ENCODE measurements at regions not wholly inside any gene's neighbourhood (a gene's known extent, or its start where the extent isn't known, plus 50 kb on each side); places are given as distances from the start of the nearest gene placed in this dataset.

DNA sequence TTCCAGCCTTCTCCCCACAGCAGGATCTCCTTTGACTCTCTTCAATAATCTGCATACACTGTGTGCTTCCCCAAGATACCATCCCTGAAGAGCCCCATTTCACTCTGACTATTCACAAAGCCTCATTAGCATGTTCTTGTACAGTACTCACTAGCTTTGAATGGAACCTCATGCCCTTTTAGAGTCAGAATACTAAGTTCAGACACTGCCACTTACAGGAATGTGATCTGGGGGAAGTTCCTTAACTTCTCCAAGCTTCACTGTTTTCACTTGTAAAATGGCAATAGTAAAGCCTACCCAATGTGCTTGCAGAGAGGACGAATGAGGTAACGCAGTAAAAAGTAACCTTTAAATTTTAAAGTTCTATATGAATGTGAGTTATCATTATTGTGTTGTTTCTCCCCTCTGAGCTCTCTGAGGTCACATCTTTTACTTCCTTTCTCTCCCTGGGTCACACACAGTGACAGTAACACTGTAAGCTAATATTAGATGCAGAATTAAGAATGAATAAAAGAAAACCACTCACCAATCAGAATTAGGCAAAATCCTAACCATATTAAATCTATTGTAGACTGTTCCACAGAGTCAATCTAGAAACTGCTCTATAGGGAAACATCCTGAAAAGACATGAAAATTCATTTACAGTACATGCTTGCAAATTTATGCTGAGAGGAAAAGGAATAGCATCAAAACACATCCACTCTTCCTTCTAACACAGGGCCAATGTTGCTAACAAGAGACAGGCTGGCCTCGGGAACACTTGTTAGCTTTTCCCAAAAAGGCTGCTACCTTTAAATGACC, 64.2 kb upstream of the IL6 start:
- DNase-seq (ENCODE audit: low spot score in 2 of 2): no peak
- TF ChIP-seq, protein P1, sequence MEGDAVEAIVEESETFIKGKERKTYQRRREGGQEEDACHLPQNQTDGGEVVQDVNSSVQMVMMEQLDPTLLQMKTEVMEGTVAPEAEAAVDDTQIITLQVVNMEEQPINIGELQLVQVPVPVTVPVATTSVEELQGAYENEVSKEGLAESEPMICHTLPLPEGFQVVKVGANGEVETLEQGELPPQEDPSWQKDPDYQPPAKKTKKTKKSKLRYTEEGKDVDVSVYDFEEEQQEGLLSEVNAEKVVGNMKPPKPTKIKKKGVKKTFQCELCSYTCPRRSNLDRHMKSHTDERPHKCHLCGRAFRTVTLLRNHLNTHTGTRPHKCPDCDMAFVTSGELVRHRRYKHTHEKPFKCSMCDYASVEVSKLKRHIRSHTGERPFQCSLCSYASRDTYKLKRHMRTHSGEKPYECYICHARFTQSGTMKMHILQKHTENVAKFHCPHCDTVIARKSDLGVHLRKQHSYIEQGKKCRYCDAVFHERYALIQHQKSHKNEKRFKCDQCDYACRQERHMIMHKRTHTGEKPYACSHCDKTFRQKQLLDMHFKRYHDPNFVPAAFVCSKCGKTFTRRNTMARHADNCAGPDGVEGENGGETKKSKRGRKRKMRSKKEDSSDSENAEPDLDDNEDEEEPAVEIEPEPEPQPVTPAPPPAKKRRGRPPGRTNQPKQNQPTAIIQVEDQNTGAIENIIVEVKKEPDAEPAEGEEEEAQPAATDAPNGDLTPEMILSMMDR (IDR thresholded peaks at IDR 0.05): no peak
- no peaks in the 10 kb centered on the region for H3K36me3 ChIP-seq

DNA sequence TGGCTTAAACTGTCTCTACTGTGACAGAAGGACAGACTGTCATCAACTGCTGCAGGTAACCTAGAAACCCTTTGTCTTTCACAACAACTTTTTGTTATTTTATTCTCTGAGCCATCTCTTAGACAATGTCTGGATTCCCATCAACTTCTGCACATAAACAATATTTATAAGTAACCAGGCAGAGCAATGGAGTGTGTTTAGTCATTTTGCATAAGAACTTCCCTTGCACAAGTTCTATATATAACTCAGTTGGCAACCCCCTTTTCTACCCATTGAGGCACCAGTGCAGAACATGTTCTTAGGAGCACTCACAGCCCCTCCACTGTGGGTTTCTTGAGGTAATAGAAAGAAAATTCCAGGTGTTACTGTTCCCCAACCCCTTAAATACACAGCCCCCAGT, 65.0 kb upstream of the IL6 start:
- intact Hi-C loops (cut with DNase I): no loop called here
- Histone ChIP-seq H3K27ac (no peak overlapping the region), H3K4me1 (no peaks in the 10 kb centered on the region), H3K9me3 (no peaks in the 10 kb centered on the region), H3K36me3 (no peaks in the 10 kb centered on the region), H3K4me3 (no peak overlapping the region), H3K27me3 (no peaks in the 10 kb centered on the region)
- no peak for DNase-seq (ENCODE audit: low spot score in 2 of 2)
- TF ChIP-seq, protein P1 (IDR thresholded peaks at IDR 0.05): no peak

More for the DNA sequence above, 64.2 kb upstream of the IL6 start:
- H3K27ac ChIP-seq: no peak overlapping the region
- H3K4me3 ChIP-seq: no peak overlapping the region
- intact Hi-C loops (cut with DNase I): no loop called here
- no peaks in the 10 kb centered on the region for H3K4me1 ChIP-seq
- H3K27me3 ChIP-seq: no peaks in the 10 kb centered on the region
- H3K9me3 ChIP-seq: no peaks in the 10 kb centered on the region

DNA sequence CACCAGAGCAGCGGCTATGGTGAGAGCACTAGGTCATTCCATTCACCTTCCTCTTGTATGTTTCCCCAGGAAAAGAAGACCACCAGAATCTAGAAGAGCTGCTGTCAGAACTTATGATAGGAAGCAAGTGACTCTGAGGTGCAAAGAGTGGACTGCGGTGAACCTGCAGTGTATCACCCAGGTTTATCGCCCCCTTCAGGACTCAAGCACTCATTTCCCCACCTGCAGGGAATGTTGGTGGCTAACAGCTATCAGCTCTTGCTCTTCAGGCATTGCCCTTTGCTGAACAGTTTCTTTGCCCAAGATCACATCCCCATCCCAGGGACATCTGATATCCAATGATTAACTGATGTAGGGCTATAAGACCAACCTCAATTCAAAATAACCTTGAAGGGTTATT, 66.3 kb upstream of the IL6 start:
- no peak overlapping the region for H3K27ac ChIP-seq
- no peaks in the 10 kb centered on the region for H3K4me1 ChIP-seq
- TF ChIP-seq, protein P1 (IDR thresholded peaks at IDR 0.05): no peak
- H3K36me3 ChIP-seq: no peaks in the 10 kb centered on the region
- H3K9me3 ChIP-seq: no peaks in the 10 kb centered on the region
- no peak for DNase-seq (ENCODE audit: low spot score in 2 of 2)
- intact Hi-C loops (cut with DNase I): no loop called here
- no peaks in the 10 kb centered on the region for H3K27me3 ChIP-seq
- no peak overlapping the region for H3K4me3 ChIP-seq

DNA sequence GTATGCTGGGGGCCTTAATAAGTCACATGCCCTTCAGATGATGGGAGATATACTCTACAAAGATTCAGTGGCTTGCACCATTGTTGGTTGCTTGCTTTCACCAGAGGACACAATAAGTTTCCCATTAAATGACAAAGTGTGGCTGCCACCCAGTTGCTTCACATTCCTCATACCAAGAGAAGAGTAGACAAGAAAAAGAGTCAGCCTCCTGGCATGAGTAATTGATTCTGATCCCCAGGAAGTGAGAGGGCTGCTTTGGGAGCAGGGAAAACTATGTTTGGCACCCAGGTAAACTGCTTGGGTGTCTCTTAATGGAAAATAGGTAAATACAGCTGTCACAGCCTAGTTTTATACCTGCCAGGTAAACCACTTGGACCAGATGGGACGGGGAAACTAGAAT, 66.7 kb upstream of the IL6 start:
- intact Hi-C loops (cut with DNase I): no loop called here

DNA sequence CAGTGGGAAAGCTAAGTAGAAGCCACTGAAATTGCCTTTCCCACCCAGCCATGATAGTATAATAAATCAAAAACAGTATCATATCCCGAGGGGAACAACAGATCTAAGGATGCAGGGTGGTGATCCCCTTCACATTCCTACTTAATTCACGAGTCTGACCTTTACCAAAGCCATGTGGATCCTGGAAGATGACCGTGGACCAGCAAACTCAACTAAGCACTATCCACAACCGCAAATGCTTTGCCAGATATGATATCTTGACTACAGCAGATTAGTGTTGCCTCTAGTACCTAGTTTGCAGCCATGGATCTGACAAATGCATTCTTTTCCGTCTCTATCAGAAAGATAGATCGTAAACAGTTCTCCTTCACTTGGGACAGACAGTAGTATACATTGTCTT, 67.3 kb upstream of the IL6 start:
- intact Hi-C loops (cut with DNase I): no loop called here
- no peaks in the 10 kb centered on the region for H3K27me3 ChIP-seq
- no peak overlapping the region for H3K27ac ChIP-seq
- H3K4me3 ChIP-seq: no peak overlapping the region
- no peaks in the 10 kb centered on the region for H3K9me3 ChIP-seq
- DNase-seq (ENCODE audit: low spot score in 2 of 2): no peak
- H3K4me1 ChIP-seq: no peaks in the 10 kb centered on the region
- TF ChIP-seq, protein P1 (IDR thresholded peaks at IDR 0.05): no peak
- H3K36me3 ChIP-seq: no peaks in the 10 kb centered on the region

More for the DNA sequence above, 66.7 kb upstream of the IL6 start:
- Histone ChIP-seq H3K36me3 (no peaks in the 10 kb centered on the region), H3K27ac (no peak overlapping the region), H3K27me3 (no peaks in the 10 kb centered on the region), H3K4me1 (no peaks in the 10 kb centered on the region), H3K4me3 (no peak overlapping the region), H3K9me3 (no peaks in the 10 kb centered on the region)
- DNase-seq (ENCODE audit: low spot score in 2 of 2): no peak
- TF ChIP-seq, protein P1 (IDR thresholded peaks at IDR 0.05): no peak
